Islet precursor cell (in vitro differentiated cells): ENCODE measurements at regions not wholly inside any gene's neighbourhood (a gene's known extent, or its start where the extent isn't known, plus 50 kb on each side); places are given as distances from the start of the nearest gene placed in this dataset.

ENCODE experiments used
- DNase-seq: peaks from one replicate; pipeline ENCODE4 v3.0.0-alpha.2; 2018

- DNase-seq, result no peak
These were observed 149.8 kb upstream of the TLL1 start for GRCh38 chr4:165723051-165723795.

GRCh38 chr4:165724786-165725185 lies 148.3 kb upstream of the TLL1 start:
- DNase-seq, result no peak

- DNase-seq, result no peak
These were observed 147.7 kb upstream of the TLL1 start for GRCh38 chr4:165725352-165725751.

- DNase-seq, result no peak
These were observed 146.2 kb upstream of the TLL1 start for GRCh38 chr4:165726831-165727230.

- no peak for DNase-seq
These were observed 135.6 kb upstream of the TLL1 start for GRCh38 chr4:165737309-165737972.

GRCh38 chr4:165738571-165738970 lies 134.5 kb upstream of the TLL1 start:
- no peak for DNase-seq

GRCh38 chr4:165740911-165741310 lies 132.1 kb upstream of the TLL1 start:
- no peak for DNase-seq

GRCh38 chr4:165743422-165743821 lies 129.6 kb upstream of the TLL1 start:
- DNase-seq, result no peak

- no peak for DNase-seq
These were observed 128.7 kb upstream of the TLL1 start for GRCh38 chr4:165744370-165744769.

- DNase-seq, result no peak
These were observed 124.7 kb upstream of the TLL1 start for GRCh38 chr4:165748321-165748720.

GRCh38 chr4:165751882-165752281 lies 121.2 kb upstream of the TLL1 start:
- DNase-seq, result no peak

GRCh38 chr4:165754664-165755063 lies 118.4 kb upstream of the TLL1 start:
- no peak for DNase-seq

- DNase-seq, result no peak
These were observed 116.2 kb upstream of the TLL1 start for GRCh38 chr4:165756836-165757235.

GRCh38 chr4:165757451-165757850 lies 115.6 kb upstream of the TLL1 start:
- DNase-seq, result no peak

- no peak for DNase-seq
These were observed 115.0 kb upstream of the TLL1 start for GRCh38 chr4:165758086-165758485.

- no peak for DNase-seq
These were observed 112.9 kb upstream of the TLL1 start for GRCh38 chr4:165760182-165760581.

GRCh38 chr4:165761963-165762362 lies 111.1 kb upstream of the TLL1 start:
- no peak for DNase-seq

GRCh38 chr4:165763640-165764039 lies 109.4 kb upstream of the TLL1 start:
- DNase-seq, result no peak

- no peak for DNase-seq
These were observed 108.0 kb upstream of the TLL1 start for GRCh38 chr4:165765053-165765452.

- no peak for DNase-seq
These were observed 107.0 kb upstream of the TLL1 start for GRCh38 chr4:165766018-165766417.

GRCh38 chr4:165766976-165767375 lies 106.1 kb upstream of the TLL1 start:
- DNase-seq, result no peak

GRCh38 chr4:165767671-165768070 lies 105.4 kb upstream of the TLL1 start:
- DNase-seq, result no peak

- no peak for DNase-seq
These were observed 104.8 kb upstream of the TLL1 start for GRCh38 chr4:165768281-165768680.

- DNase-seq, result no peak
These were observed 98.7 kb upstream of the TLL1 start for GRCh38 chr4:165774326-165774725.
